SK-N-SH treated with all-trans-retinoic acid at 6 μM for 48 hours (cell line): ENCODE measurements at regions not wholly inside any gene's neighbourhood (a gene's known extent, or its start where the extent isn't known, plus 50 kb on each side); places are given as distances from the start of the nearest gene placed in this dataset.

Source experiments
- ATAC-seq: fragments of 200-7000 bp; cut with Tn5 transposase; 3 replicates; pipeline ENCODE4 v1.9.1; 2020; ENCODE audit warnings: mild to moderate bottlenecking, moderate library complexity
- ARNTL ChIP-seq: fragments of 450-650 bp; formaldehyde crosslinking; IDR thresholded peaks from 2 replicates; pipeline ENCODE4 v1.5.0; 2020; ENCODE audit warnings: low read depth, mild to moderate bottlenecking, moderate library complexity, borderline replicate concordance
- BACH2 ChIP-seq: fragments of 250-450 bp; sonication (Bioruptor Pico); IDR thresholded peaks from 2 replicates; pipeline ENCODE4 v1.9.0; 2021; ENCODE audit warnings: mild to moderate bottlenecking, borderline replicate concordance
- CSDC2 ChIP-seq: fragments of 250-450 bp; sonication (Bioruptor Pico); IDR thresholded peaks from 2 replicates; pipeline ENCODE4 v1.5.0; 2020; ENCODE audit warnings: mild to moderate bottlenecking, moderate library complexity
- CSRNP3 ChIP-seq: fragments of 250-450 bp; sonication (Bioruptor Pico); IDR thresholded peaks from 2 replicates; pipeline ENCODE4 v1.5.1; 2021; ENCODE audit warnings: mild to moderate bottlenecking, moderate library complexity
- GLIS3 ChIP-seq: fragments of 250-450 bp; sonication (Bioruptor Pico); IDR thresholded peaks from 2 replicates; pipeline ENCODE4 v1.5.0; 2020; ENCODE audit warnings: mild to moderate bottlenecking, moderate library complexity
- ISL1 ChIP-seq: fragments of 250-450 bp; sonication (Bioruptor Pico); IDR thresholded peaks from 2 replicates; pipeline ENCODE4 v2.1.2; 2022; ENCODE audit warnings: mild to moderate bottlenecking, moderate library complexity
- OSR1 ChIP-seq: fragments of 250-450 bp; sonication (Bioruptor Pico); IDR thresholded peaks from 2 replicates; pipeline ENCODE4 v1.8.0; 2022; ENCODE audit warnings: moderate library complexity, mild to moderate bottlenecking, inconsistent platforms
- PPARA ChIP-seq: fragments of 250-450 bp; sonication (Bioruptor Pico); IDR thresholded peaks from 2 replicates; pipeline ENCODE4 v1.5.0; 2020; ENCODE audit warnings: mild to moderate bottlenecking, borderline replicate concordance
- RARB ChIP-seq: fragments of 250-450 bp; sonication (Bioruptor Pico); IDR thresholded peaks from 2 replicates; pipeline ENCODE4 v1.8.0; 2021; ENCODE audit warnings: mild to moderate bottlenecking, moderate library complexity
- SNAI2 ChIP-seq: fragments of 250-450 bp; sonication (Bioruptor Pico); IDR thresholded peaks from 2 replicates; pipeline ENCODE4 v1.5.0; 2020; ENCODE audit warnings: mild to moderate bottlenecking, moderate library complexity
- TCF4 ChIP-seq: fragments of 250-450 bp; sonication (Bioruptor Pico); IDR thresholded peaks from 2 replicates; pipeline ENCODE4 v1.8.0; 2021; ENCODE audit warnings: mild to moderate bottlenecking, moderate library complexity, borderline replicate concordance
- TOX ChIP-seq: fragments of 250-450 bp; sonication (Bioruptor Pico); IDR thresholded peaks from 2 replicates; pipeline ENCODE4 v1.8.0; 2021; ENCODE audit warnings: mild to moderate bottlenecking, moderate library complexity, borderline replicate concordance
- TSHZ2 ChIP-seq: fragments of 250-450 bp; sonication (Bioruptor Pico); IDR thresholded peaks from 2 replicates; pipeline ENCODE4 v1.5.0; 2020; ENCODE audit warnings: mild to moderate bottlenecking, moderate library complexity
- ZC3H10 ChIP-seq: fragments of 250-450 bp; sonication (Bioruptor Pico); IDR thresholded peaks from 2 replicates; pipeline ENCODE4 v1.5.1; 2021; ENCODE audit warnings: mild to moderate bottlenecking, moderate library complexity
- ZFP3 ChIP-seq: fragments of 250-450 bp; sonication (Bioruptor Pico); IDR thresholded peaks from 2 replicates; pipeline ENCODE4 v1.5.0; 2020; ENCODE audit warnings: mild to moderate bottlenecking, moderate library complexity
- ZFP30 ChIP-seq: fragments of 450-650 bp; formaldehyde crosslinking; IDR thresholded peaks from 2 replicates; pipeline ENCODE4 v1.5.0; 2022; ENCODE audit warnings: mild to moderate bottlenecking, moderate library complexity
- ZNF565 ChIP-seq: fragments of 450-650 bp; formaldehyde crosslinking; conservative IDR thresholded peaks from 2 replicates; pipeline ENCODE4 v1.5.0; 2020; ENCODE audit warnings: low read depth, mild to moderate bottlenecking, moderate library complexity
- ZNF70 ChIP-seq: fragments of 450-650 bp; formaldehyde crosslinking; IDR thresholded peaks from 2 replicates; pipeline ENCODE4 v1.5.0; 2020; ENCODE audit warnings: mild to moderate bottlenecking, moderate library complexity
- ZNF8 ChIP-seq: fragments of 450-650 bp; formaldehyde crosslinking; IDR thresholded peaks from 2 replicates; pipeline ENCODE4 v1.5.0; 2020; ENCODE audit warnings: mild to moderate bottlenecking, moderate library complexity
- TF ChIP-seq, protein P1 (sequence below): fragments of 250-450 bp; sonication (Bioruptor Pico); IDR thresholded peaks from 2 replicates; pipeline ENCODE4 v1.8.0; 2021; ENCODE audit warnings: low read depth, mild to moderate bottlenecking, moderate library complexity, borderline replicate concordance
- TF ChIP-seq, protein P2 (sequence below): fragments of 250-450 bp; sonication (Bioruptor Pico); IDR thresholded peaks from 2 replicates; pipeline ENCODE4 v1.8.0; 2020; ENCODE audit warnings: mild to moderate bottlenecking, moderate library complexity, borderline replicate concordance

DNA sequence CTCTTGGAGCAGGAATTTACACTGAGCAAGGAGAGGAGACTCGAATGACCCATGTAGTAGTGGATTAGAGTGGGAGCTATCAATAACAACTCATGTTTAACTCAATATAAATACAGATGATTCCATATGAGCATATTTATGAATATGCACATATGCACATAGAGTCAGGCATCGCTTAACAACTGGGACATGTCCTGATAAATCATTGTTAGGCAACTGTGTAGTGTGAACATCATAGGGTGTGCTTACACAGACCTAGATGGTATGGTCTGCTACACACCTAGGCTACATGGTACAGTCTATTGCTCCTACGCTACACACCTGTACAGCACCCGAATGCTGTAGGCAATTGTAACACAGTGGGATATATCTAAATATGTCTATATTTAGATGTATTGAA is 75.9 kb upstream of the RALGAPA2 start:
- no peak for ATAC-seq

GRCh38 chr20:20786428-20786827 is 74.0 kb upstream of the RALGAPA2 start:
- TF ChIP-seq ZFP30 (CRISPR knock-in tag) (no peak), SNAI2 (CRISPR knock-in tag) (no peak), ZNF70 (CRISPR knock-in tag) (no peak), TSHZ2 (CRISPR knock-in tag) (no peak), ZC3H10 (no peak), ZNF8 (CRISPR knock-in tag) (no peak), CSRNP3 (no peak), ARNTL (no peak), BACH2 (no peak), PPARA (CRISPR knock-in tag) (no peak), TOX (CRISPR knock-in tag) (no peak), RARB (CRISPR knock-in tag) (no peak), GLIS3 (CRISPR knock-in tag) (no peak)
- TF ChIP-seq, protein P1, sequence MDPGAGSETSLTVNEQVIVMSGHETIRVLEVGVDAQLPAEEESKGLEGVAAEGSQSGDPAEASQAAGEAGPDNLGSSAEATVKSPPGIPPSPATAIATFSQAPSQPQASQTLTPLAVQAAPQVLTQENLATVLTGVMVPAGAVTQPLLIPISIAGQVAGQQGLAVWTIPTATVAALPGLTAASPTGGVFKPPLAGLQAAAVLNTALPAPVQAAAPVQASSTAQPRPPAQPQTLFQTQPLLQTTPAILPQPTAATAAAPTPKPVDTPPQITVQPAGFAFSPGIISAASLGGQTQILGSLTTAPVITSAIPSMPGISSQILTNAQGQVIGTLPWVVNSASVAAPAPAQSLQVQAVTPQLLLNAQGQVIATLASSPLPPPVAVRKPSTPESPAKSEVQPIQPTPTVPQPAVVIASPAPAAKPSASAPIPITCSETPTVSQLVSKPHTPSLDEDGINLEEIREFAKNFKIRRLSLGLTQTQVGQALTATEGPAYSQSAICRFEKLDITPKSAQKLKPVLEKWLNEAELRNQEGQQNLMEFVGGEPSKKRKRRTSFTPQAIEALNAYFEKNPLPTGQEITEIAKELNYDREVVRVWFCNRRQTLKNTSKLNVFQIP, result no peak
- TF ChIP-seq, all 23 proteins: peak for 0
- ATAC-seq, result no peak

More for the DNA sequence above, 75.9 kb upstream of the RALGAPA2 start:
- no peak for TF ChIP-seq GLIS3 (CRISPR knock-in tag)
- TF ChIP-seq ZC3H10, result no peak
- no peak for TF ChIP-seq TOX (CRISPR knock-in tag)
- no peak for TF ChIP-seq TSHZ2 (CRISPR knock-in tag)
- TF ChIP-seq ARNTL, result no peak

- no peak for ATAC-seq
- TF ChIP-seq CSDC2 (CRISPR knock-in tag) (no peak), ZNF70 (CRISPR knock-in tag) (no peak), ISL1 (no peak), ZFP30 (CRISPR knock-in tag) (no peak), ZFP3 (CRISPR knock-in tag) (no peak), OSR1 (CRISPR knock-in tag) (no peak), TOX (CRISPR knock-in tag) (no peak), ZNF8 (CRISPR knock-in tag) (no peak), ZNF565 (CRISPR knock-in tag) (no peak), BACH2 (no peak), CSRNP3 (no peak), TCF4 (CRISPR knock-in tag) (no peak)
- TF ChIP-seq, protein P1, result no peak
- TF ChIP-seq, protein P2, sequence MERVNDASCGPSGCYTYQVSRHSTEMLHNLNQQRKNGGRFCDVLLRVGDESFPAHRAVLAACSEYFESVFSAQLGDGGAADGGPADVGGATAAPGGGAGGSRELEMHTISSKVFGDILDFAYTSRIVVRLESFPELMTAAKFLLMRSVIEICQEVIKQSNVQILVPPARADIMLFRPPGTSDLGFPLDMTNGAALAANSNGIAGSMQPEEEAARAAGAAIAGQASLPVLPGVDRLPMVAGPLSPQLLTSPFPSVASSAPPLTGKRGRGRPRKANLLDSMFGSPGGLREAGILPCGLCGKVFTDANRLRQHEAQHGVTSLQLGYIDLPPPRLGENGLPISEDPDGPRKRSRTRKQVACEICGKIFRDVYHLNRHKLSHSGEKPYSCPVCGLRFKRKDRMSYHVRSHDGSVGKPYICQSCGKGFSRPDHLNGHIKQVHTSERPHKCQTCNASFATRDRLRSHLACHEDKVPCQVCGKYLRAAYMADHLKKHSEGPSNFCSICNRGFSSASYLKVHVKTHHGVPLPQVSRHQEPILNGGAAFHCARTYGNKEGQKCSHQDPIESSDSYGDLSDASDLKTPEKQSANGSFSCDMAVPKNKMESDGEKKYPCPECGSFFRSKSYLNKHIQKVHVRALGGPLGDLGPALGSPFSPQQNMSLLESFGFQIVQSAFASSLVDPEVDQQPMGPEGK, result no peak
Observed at GRCh38 chr20:20785226-20785625, 72.8 kb upstream of the RALGAPA2 start.
